Neuron (in vitro differentiated cells): ENCODE measurements at regions not wholly inside any gene's neighbourhood (a gene's known extent, or its start where the extent isn't known, plus 50 kb on each side); places are given as distances from the start of the nearest gene placed in this dataset.

Source experiments
- H2AFZ ChIP-seq: one replicate; pipeline ENCODE4 v1.6.1; 2013; ENCODE audit warnings: low read depth, mild to moderate bottlenecking, inconsistent platforms, low read length, moderate library complexity
- H3K27me3 ChIP-seq: one replicate; pipeline ENCODE4 v1.6.1; 2013; ENCODE audit warnings: low read length; ENCODE audit not compliant: insufficient read depth
- H3K36me3 ChIP-seq: one replicate; pipeline ENCODE4 v1.6.1; 2013; ENCODE audit warnings: low read length; ENCODE audit not compliant: insufficient read depth
- H3K4me1 ChIP-seq: one replicate; pipeline ENCODE4 v1.6.1; 2013; ENCODE audit warnings: low read length; ENCODE audit not compliant: insufficient read depth
- H3K4me3 ChIP-seq: 2 replicates; pipeline ENCODE4 v1.5.1; 2013; ENCODE audit warnings: mild to moderate bottlenecking, low read length, moderate library complexity
- H3K9me3 ChIP-seq: one replicate; pipeline ENCODE4 v1.6.1; 2013; ENCODE audit warnings: low read length

DNA sequence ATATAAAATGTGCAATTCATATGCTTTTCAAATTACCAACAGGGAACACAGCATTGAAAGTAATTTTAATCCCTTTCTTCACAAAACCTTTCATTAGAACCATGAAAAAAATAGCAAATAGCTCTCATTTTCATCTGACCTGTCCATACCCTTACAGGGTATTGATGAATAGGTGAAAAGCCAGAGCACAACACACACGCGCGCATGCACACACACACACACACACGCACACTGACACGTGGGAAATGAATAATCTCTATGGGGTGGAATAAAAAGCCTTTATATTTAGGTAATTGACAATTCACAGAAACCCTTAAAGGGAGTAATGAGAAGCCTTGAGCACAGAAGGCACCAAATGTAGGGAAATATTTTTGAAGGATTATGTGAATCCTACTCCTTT is 76.2 kb upstream of the POU2AF2 start:
- Histone ChIP-seq H3K9me3 (no peaks in the 10 kb centered on the region), H3K27me3 (no peaks in the 10 kb centered on the region), H2AFZ (no peak overlapping the region), H3K4me1 (no peaks in the 10 kb centered on the region), H3K36me3 (no peaks in the 10 kb centered on the region), H3K4me3 (no peak overlapping the region)

GRCh38 chr11:111168871-111169270 is 76.7 kb upstream of the POU2AF2 start:
- Histone ChIP-seq H3K4me1 (no peaks in the 10 kb centered on the region), H3K27me3 (no peaks in the 10 kb centered on the region), H3K4me3 (no peak overlapping the region), H3K9me3 (no peaks in the 10 kb centered on the region), H3K36me3 (no peaks in the 10 kb centered on the region), H2AFZ (no peak overlapping the region)

- Histone ChIP-seq H3K9me3 (no peaks in the 10 kb centered on the region), H3K36me3 (no peaks in the 10 kb centered on the region), H3K27me3 (no peaks in the 10 kb centered on the region), H3K4me1 (no peaks in the 10 kb centered on the region), H2AFZ (no peak overlapping the region), H3K4me3 (no peak overlapping the region)
These were observed 77.9 kb upstream of the POU2AF2 start for GRCh38 chr11:111167666-111168065.

- no peaks in the 10 kb centered on the region for H3K36me3 ChIP-seq
- no peaks in the 10 kb centered on the region for H3K27me3 ChIP-seq
- no peak overlapping the region for H2AFZ ChIP-seq
- H3K4me3 ChIP-seq: no peak overlapping the region
- H3K4me1 ChIP-seq: no peaks in the 10 kb centered on the region
- no peaks in the 10 kb centered on the region for H3K9me3 ChIP-seq
These were observed 78.9 kb upstream of the POU2AF2 start for GRCh38 chr11:111166598-111166997.

DNA sequence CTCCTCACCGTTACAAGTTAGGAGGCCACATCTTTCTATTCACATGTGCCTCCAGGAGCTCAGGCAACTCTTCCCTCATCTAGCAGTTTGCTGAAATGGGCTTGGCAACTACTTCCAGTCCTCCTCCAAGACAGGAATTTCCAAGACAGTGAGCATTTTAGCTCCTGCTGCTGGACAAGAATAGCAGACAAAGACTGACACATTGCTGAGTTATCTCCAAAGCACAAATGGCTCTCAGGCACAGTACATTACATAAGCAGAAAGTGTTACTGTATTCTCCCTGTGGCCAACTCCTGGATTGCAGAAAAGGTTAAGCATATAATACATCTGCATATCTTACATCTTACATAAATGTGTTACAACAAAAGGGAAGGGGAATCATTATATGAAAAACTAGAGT is 83.2 kb upstream of the POU2AF2 start:
- H2AFZ ChIP-seq: no peak overlapping the region
- no peak overlapping the region for H3K4me3 ChIP-seq
- no peaks in the 10 kb centered on the region for H3K36me3 ChIP-seq
- no peaks in the 10 kb centered on the region for H3K9me3 ChIP-seq
- H3K4me1 ChIP-seq: no peaks in the 10 kb centered on the region
- H3K27me3 ChIP-seq: no peaks in the 10 kb centered on the region

DNA sequence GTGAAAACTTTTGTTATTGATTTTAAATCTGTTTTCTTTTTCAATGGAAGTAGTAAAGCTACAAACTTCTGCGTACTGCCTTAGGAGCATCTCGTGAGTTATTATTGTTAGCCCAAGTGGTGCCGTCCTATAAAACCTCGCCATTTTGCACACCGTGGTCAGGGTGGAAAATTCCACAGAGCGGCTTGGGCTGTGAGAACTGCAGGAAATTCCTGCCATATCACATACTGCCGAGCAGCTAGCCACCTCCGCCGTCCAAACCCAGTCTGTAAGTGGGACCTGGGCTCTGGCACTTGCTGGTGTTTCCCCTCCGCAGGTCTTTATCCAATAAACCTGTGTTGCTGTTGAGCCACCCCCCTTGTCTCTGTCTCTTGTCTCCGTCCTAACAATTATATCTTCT is 88.0 kb upstream of the POU2AF2 start:
- Histone ChIP-seq H3K4me3 (no peak overlapping the region), H2AFZ (no peak overlapping the region), H3K9me3 (no peaks in the 10 kb centered on the region), H3K36me3 (no peaks in the 10 kb centered on the region), H3K4me1 (no peaks in the 10 kb centered on the region), H3K27me3 (no peaks in the 10 kb centered on the region)

- no peak overlapping the region for H3K4me3 ChIP-seq
- no peaks in the 10 kb centered on the region for H3K27me3 ChIP-seq
- H3K4me1 ChIP-seq: no peaks in the 10 kb centered on the region
- no peaks in the 10 kb centered on the region for H3K9me3 ChIP-seq
- no peaks in the 10 kb centered on the region for H3K36me3 ChIP-seq
- H2AFZ ChIP-seq: no peak overlapping the region
These were observed 90.5 kb upstream of the POU2AF2 start for GRCh38 chr11:111155021-111155420.

- no peak overlapping the region for H3K4me3 ChIP-seq
These were observed 92.3 kb upstream of the POU2AF2 start for GRCh38 chr11:111153194-111153593.

GRCh38 chr11:111148953-111149352 is 96.6 kb upstream of the POU2AF2 start:
- H3K4me3 ChIP-seq: no peak overlapping the region
- no peak overlapping the region for H2AFZ ChIP-seq
- no peaks in the 10 kb centered on the region for H3K27me3 ChIP-seq

More at GRCh38 chr11:111153194-111153593, 92.3 kb upstream of the POU2AF2 start:
- no peaks in the 10 kb centered on the region for H3K9me3 ChIP-seq
- H3K27me3 ChIP-seq: no peaks in the 10 kb centered on the region
- no peak overlapping the region for H2AFZ ChIP-seq
- H3K4me1 ChIP-seq: no peaks in the 10 kb centered on the region
- H3K36me3 ChIP-seq: no peaks in the 10 kb centered on the region

DNA sequence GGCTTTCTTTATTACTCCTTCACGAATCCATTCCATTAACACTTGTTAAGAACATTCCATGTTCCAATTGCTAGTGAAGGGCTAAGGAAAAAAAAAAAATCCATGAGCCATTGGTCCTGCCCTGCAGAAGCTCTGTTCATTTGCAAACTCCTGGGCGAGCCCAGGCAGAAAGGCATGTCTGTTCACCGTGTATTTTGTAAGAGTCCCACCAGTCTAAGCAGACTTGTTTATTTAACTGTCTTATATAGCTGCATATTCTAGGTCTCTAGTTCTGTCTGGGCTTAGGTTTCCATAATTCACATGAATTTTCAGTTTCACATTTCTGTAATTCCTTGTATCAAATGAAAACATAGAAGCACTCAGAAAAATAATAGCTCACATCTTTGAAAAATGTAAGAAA is 97.4 kb upstream of the POU2AF2 start:
- Histone ChIP-seq H3K27me3 (no peaks in the 10 kb centered on the region), H2AFZ (no peak overlapping the region), H3K9me3 (no peaks in the 10 kb centered on the region), H3K36me3 (no peaks in the 10 kb centered on the region), H3K4me1 (no peaks in the 10 kb centered on the region), H3K4me3 (no peak overlapping the region)

More at GRCh38 chr11:111148953-111149352, 96.6 kb upstream of the POU2AF2 start:
- Histone ChIP-seq H3K9me3 (no peaks in the 10 kb centered on the region), H3K4me1 (no peaks in the 10 kb centered on the region), H3K36me3 (no peaks in the 10 kb centered on the region)

GRCh38 chr11:111137846-111138245 is 107.7 kb upstream of the POU2AF2 start:
- H2AFZ ChIP-seq: no peak overlapping the region
- no peak overlapping the region for H3K4me3 ChIP-seq
- no peaks in the 10 kb centered on the region for H3K4me1 ChIP-seq
- H3K9me3 ChIP-seq: no peaks in the 10 kb centered on the region
- H3K27me3 ChIP-seq: no peaks in the 10 kb centered on the region
- no peaks in the 10 kb centered on the region for H3K36me3 ChIP-seq

- Histone ChIP-seq H3K27me3 (no peaks in the 10 kb centered on the region), H3K4me1 (no peaks in the 10 kb centered on the region), H3K4me3 (no peak overlapping the region), H3K9me3 (no peaks in the 10 kb centered on the region), H3K36me3 (no peaks in the 10 kb centered on the region), H2AFZ (no peak overlapping the region)
These were observed 109.6 kb upstream of the POU2AF2 start for GRCh38 chr11:111135778-111136570.

- Histone ChIP-seq H3K4me3 (no peak overlapping the region), H2AFZ (no peak overlapping the region), H3K9me3 (no peaks in the 10 kb centered on the region), H3K36me3 (no peaks in the 10 kb centered on the region), H3K4me1 (no peaks in the 10 kb centered on the region), H3K27me3 (no peaks in the 10 kb centered on the region)
These were observed 110.4 kb upstream of the POU2AF2 start for GRCh38 chr11:111135101-111135500.
